ENCODE measurements at regions not wholly inside any gene's neighbourhood (a gene's known extent, or its start where the extent isn't known, plus 50 kb on each side); places are given as distances from the start of the nearest gene placed in this dataset.
A peak's percentile ranks its signal among the peaks of the same experiment; 100 is the strongest.

DNA sequence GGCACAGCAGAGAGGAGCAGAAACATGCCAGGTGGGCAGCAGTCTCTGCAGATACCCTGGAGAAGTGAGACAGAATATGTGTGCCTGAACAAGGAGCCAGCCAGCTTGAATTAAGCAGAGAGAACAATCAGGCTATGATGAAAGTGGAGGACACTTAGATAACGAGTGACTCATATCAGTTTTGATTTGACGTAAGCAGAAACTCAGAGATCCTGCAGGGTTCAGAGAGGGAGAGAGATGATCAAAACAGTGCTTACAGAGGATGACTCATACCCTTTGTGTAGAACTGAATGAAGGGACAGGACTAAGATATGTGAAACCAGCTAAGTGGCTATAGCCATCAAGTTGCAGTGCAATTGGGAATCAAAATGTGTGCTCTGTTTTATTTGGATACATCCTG, 300.7 kb downstream of the TENT5A start (continued):
- TF ChIP-seq ZXDB (tag by site-specific recombination; IDR thresholded peaks at IDR 0.05) (no peak), ZNF184 (tag by site-specific recombination; IDR thresholded peaks at IDR 0.05) (peak; percentile 73; the same call in 1 of the 2 replicates), ZNF157 (tag by site-specific recombination; IDR thresholded peaks at IDR 0.05) (no peak), ZNF791 (tag by site-specific recombination; IDR thresholded peaks at IDR 0.05) (no peak)
- TF ChIP-seq, protein P1, sequence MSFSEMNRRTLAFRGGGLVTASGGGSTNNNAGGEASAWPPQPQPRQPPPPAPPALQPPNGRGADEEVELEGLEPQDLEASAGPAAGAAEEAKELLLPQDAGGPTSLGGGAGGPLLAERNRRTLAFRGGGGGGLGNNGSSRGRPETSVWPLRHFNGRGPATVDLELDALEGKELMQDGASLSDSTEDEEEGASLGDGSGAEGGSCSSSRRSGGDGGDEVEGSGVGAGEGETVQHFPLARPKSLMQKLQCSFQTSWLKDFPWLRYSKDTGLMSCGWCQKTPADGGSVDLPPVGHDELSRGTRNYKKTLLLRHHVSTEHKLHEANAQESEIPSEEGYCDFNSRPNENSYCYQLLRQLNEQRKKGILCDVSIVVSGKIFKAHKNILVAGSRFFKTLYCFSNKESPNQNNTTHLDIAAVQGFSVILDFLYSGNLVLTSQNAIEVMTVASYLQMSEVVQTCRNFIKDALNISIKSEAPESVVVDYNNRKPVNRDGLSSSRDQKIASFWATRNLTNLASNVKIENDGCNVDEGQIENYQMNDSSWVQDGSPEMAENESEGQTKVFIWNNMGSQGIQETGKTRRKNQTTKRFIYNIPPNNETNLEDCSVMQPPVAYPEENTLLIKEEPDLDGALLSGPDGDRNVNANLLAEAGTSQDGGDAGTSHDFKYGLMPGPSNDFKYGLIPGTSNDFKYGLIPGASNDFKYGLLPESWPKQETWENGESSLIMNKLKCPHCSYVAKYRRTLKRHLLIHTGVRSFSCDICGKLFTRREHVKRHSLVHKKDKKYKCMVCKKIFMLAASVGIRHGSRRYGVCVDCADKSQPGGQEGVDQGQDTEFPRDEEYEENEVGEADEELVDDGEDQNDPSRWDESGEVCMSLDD (tag by site-specific recombination; IDR thresholded peaks at IDR 0.05): 0 out of 2 replicates have a peak, but pooled peaks have one; percentile 13
- TF ChIP-seq, protein P2, sequence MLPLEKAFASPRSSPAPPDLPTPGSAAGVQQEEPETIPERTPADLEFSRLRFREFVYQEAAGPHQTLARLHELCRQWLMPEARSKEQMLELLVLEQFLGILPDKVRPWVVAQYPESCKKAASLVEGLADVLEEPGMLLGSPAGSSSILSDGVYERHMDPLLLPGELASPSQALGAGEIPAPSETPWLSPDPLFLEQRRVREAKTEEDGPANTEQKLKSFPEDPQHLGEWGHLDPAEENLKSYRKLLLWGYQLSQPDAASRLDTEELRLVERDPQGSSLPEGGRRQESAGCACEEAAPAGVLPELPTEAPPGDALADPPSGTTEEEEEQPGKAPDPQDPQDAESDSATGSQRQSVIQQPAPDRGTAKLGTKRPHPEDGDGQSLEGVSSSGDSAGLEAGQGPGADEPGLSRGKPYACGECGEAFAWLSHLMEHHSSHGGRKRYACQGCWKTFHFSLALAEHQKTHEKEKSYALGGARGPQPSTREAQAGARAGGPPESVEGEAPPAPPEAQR (tag by site-specific recombination; IDR thresholded peaks at IDR 0.05): no peak

- no peaks in the 10 kb centered on the region for H3K4me1 ChIP-seq (ENCODE audit: control insufficient read depth, insufficient read depth, low read length)
- H3K9me3 ChIP-seq (ENCODE audit: control insufficient read depth, insufficient read depth, low read depth, low read length): no peaks in the 10 kb centered on the region
- ChIA-PET CTCF (interaction anchor here (1.0 to 1.1 kb wide), 2 partner anchors 14 to 16 kb away, joined by 3 read pairs; no protein-coding TSS in a partner anchor), POLR2A (no interaction called here)
- no peak overlapping the region for H3K4me3 ChIP-seq (ENCODE audit: low read depth, low read length)
- TF ChIP-seq ZNF596 (tag by site-specific recombination; IDR thresholded peaks at IDR 0.05): no peak
- TF ChIP-seq ZNF561 (tag by site-specific recombination; IDR thresholded peaks at IDR 0.05; ENCODE audit: borderline replicate concordance): no peak
- TF ChIP-seq ZNF19 (tag by site-specific recombination; IDR thresholded peaks at IDR 0.05; ENCODE audit: low read depth): no peak
- TF ChIP-seq ZNF510 (tag by site-specific recombination; IDR thresholded peaks at IDR 0.05; ENCODE audit: insufficient replicate concordance): no peak
- TF ChIP-seq BCL11B (tag by site-specific recombination; IDR thresholded peaks at IDR 0.05; ENCODE audit: low read depth): no peak
- no peak for TF ChIP-seq ZNF10 (tag by site-specific recombination; IDR thresholded peaks at IDR 0.05)
- TF ChIP-seq, protein P3, sequence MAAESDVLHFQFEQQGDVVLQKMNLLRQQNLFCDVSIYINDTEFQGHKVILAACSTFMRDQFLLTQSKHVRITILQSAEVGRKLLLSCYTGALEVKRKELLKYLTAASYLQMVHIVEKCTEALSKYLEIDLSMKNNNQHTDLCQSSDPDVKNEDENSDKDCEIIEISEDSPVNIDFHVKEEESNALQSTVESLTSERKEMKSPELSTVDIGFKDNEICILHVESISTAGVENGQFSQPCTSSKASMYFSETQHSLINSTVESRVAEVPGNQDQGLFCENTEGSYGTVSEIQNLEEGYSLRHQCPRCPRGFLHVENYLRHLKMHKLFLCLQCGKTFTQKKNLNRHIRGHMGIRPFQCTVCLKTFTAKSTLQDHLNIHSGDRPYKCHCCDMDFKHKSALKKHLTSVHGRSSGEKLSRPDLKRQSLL (tag by site-specific recombination; IDR thresholded peaks at IDR 0.05): no peak
- TF ChIP-seq ZNF530 (tag by site-specific recombination; IDR thresholded peaks at IDR 0.05; ENCODE audit: low read depth): no peak
- TF ChIP-seq ZSCAN16 (tag by site-specific recombination; IDR thresholded peaks at IDR 0.05): no peak
- no peak for TF ChIP-seq ZNF623 (tag by site-specific recombination; IDR thresholded peaks at IDR 0.05)
- no peak for TF ChIP-seq ZBTB48 (tag by site-specific recombination; IDR thresholded peaks at IDR 0.05)
- TF ChIP-seq SP3 (tag by site-specific recombination; IDR thresholded peaks at IDR 0.05): no peak
- no peak for TF ChIP-seq ZNF366 (tag by site-specific recombination; conservative IDR thresholded peaks at IDR 0.05)
- H3K27ac ChIP-seq (ENCODE audit: extremely low read depth, low read depth, low read length): no peak overlapping the region
- H3K36me3 ChIP-seq (ENCODE audit: control insufficient read depth in 2 of 2, insufficient read depth in 1 of 2, low read length in 2 of 2): no peaks in the 10 kb centered on the region
These were observed 302.3 kb downstream of the TENT5A start for GRCh38 chr6:81450180-81450579.

GRCh38 chr6:81446509-81446908, 306.0 kb downstream of the TENT5A start:
- ChIA-PET POLR2A (no interaction called here), CTCF (no interaction called here)
- Histone ChIP-seq H3K27ac (ENCODE audit: extremely low read depth, low read depth, low read length) (no peak overlapping the region), H3K36me3 (ENCODE audit: control insufficient read depth in 2 of 2, insufficient read depth in 1 of 2, low read length in 2 of 2) (no peaks in the 10 kb centered on the region), H3K9me3 (ENCODE audit: control insufficient read depth, insufficient read depth, low read depth, low read length) (no peaks in the 10 kb centered on the region), H3K4me1 (ENCODE audit: control insufficient read depth, insufficient read depth, low read length) (no peaks in the 10 kb centered on the region), H3K4me3 (ENCODE audit: low read depth, low read length) (no peak overlapping the region)
- TF ChIP-seq ZNF2 (tag by site-specific recombination; IDR thresholded peaks at IDR 0.05): no peak
- no peak for TF ChIP-seq ZNF114 (tag by site-specific recombination; IDR thresholded peaks at IDR 0.05)
- no peak for TF ChIP-seq ZBTB17 (tag by site-specific recombination; IDR thresholded peaks at IDR 0.05)
- TF ChIP-seq PRDM1 (tag by site-specific recombination; IDR thresholded peaks at IDR 0.05): no peak
- TF ChIP-seq ZNF571 (tag by site-specific recombination; IDR thresholded peaks at IDR 0.05): no peak
- TF ChIP-seq ZNF600 (tag by site-specific recombination; IDR thresholded peaks at IDR 0.05): no peak
- no peak for TF ChIP-seq KLF7 (tag by site-specific recombination; IDR thresholded peaks at IDR 0.05; ENCODE audit: borderline replicate concordance)
- TF ChIP-seq KLF1 (tag by site-specific recombination; IDR thresholded peaks at IDR 0.05): no peak
- no peak for TF ChIP-seq HOXD13 (CRISPR knock-in tag; IDR thresholded peaks at IDR 0.05; ENCODE audit: borderline replicate concordance)
- TF ChIP-seq ELK4 (IDR thresholded peaks at IDR 0.05; ENCODE audit: borderline replicate concordance, low read depth, low read length): no peak
